Sigmoid colon (tissue), 6 donors: ENCODE measurements at regions not wholly inside any gene's neighbourhood (a gene's known extent, or its start where the extent isn't known, plus 50 kb on each side); places are given as distances from the start of the nearest gene placed in this dataset.

Source experiments
- DNase-seq: peaks from one replicate; pipeline ENCODE4 v3.0.0-alpha.2; 2019
- H3K27ac ChIP-seq, 4 donors: fragments of 200-600 bp; sonication (generic); one replicate each; pipeline ENCODE4 v1.5.1; 2016 to 2019; ENCODE audit warnings: mild to moderate bottlenecking in 1 of 4
- H3K27me3 ChIP-seq, 3 donors: fragments of 200-600 bp; sonication (generic); one replicate each; pipeline ENCODE4 v1.5.1; 2019; ENCODE audit warnings: mild to moderate bottlenecking in 1 of 3
- H3K36me3 ChIP-seq, 4 donors: fragments of 200-600 bp; sonication (generic); one replicate each; pipeline ENCODE4 v1.5.1; 2016 to 2019
- H3K4me1 ChIP-seq, 4 donors: fragments of 200-600 bp; sonication (generic); one replicate each; pipeline ENCODE4 v1.5.1; 2017 to 2019
- H3K4me3 ChIP-seq, 4 donors: fragments of 200-600 bp; sonication (generic); one replicate each; pipeline ENCODE4 v1.5.1; 2017 to 2019; ENCODE audit warnings: mild to moderate bottlenecking in 2 of 4, moderate library complexity in 1 of 4
- H3K9me3 ChIP-seq, 4 donors: fragments of 200-600 bp in 3 of 4; sonication (generic) in 3 of 4; one replicate each; pipeline versions ENCODE4 v1.5.1 to v1.6.1; 2013 to 2019
- EP300 ChIP-seq, 4 donors: sonication (generic); formaldehyde crosslinking; IDR thresholded peaks; one replicate each; pipeline ENCODE4 v1.6.1; 2017; ENCODE audit warnings: antibody characterized with exemption in 4 of 4
- POLR2A ChIP-seq, 2 donors: fragments of 450-650 bp; IDR thresholded peaks; one replicate each; pipeline ENCODE4 v1.6.1; 2016; ENCODE audit warnings: antibody characterized with exemption in 2 of 2, mild to moderate bottlenecking in 2 of 2, moderate library complexity in 2 of 2
- POLR2AphosphoS5 ChIP-seq, 4 donors: sonication (generic); formaldehyde crosslinking; IDR thresholded peaks; one replicate each; pipeline ENCODE4 v1.6.1; 2017; ENCODE audit warnings: antibody characterized with exemption in 4 of 4
- WGBS, 2 donors: extraction: QIAGEN DNeasy Blood & Tissue Kit; methylation state at CpG; one replicate each; pipeline ENCODE4 v1.1.7; 2013; 5-methylcytosine and 5-hydroxymethylcytosine counted together
- intact Hi-C: fragments of 100-400 bp; cut with DNase I; formaldehyde crosslinking; loops from one replicate; pipeline ENCODE4 v1.15.1; 2023
- TF ChIP-seq, protein P1 (sequence below), 4 experiments: fragments of 450-650 bp in 3 of 4; fragments of 200-600 bp in 1 of 4; IDR thresholded peaks; one replicate each; pipeline ENCODE4 v1.5.1; 2016 to 2019; ENCODE audit warnings: antibody characterized with exemption in 4 of 4, mild to moderate bottlenecking in 3 of 4, moderate library complexity in 2 of 4
- donor health status: healthy with polysubstance abuse.
- donor health status: healthy.

DNA sequence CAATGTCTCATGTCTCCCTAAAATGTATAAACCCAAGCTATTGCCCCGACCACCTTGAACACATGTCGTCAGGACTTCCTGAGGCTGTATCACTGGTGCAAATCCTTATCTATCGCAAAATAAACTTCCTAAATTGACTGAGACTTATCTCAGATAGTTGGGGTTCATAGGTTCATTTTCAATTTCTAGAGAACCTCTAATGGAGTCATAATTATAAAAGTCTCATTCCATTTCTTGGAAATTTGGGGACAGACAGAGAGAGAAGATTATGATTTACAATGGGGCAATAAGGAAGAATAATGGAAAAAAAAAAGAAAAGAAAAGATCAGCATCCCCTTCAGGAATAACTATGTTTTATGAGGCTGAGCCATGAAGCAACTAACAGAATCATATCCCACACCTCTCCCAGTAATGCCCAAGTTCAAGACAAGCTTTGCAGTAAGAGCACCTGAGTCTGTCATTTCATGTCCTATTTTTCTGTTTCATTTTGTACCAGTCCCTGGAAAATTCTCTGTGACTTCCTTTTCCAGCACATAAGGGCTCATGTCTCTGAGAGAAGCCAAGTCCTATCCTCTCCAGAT lies 70.0 kb upstream of the ETS2 start:
- H3K36me3 ChIP-seq = no peaks in the 10 kb centered on the region
- H3K9me3 ChIP-seq = no peaks in the 10 kb centered on the region
- no peak overlapping the region for H3K4me3 ChIP-seq
- 22 to 52% methylated on average over 3 of the region's 3 CpGs for WGBS, 2 donors
- TF ChIP-seq EP300 (IDR thresholded peaks at IDR 0.05) = no peak
- TF ChIP-seq POLR2AphosphoS5 (IDR thresholded peaks at IDR 0.05) = no peak
- TF ChIP-seq POLR2A (IDR thresholded peaks at IDR 0.05) = no peak
- TF ChIP-seq, protein P1, sequence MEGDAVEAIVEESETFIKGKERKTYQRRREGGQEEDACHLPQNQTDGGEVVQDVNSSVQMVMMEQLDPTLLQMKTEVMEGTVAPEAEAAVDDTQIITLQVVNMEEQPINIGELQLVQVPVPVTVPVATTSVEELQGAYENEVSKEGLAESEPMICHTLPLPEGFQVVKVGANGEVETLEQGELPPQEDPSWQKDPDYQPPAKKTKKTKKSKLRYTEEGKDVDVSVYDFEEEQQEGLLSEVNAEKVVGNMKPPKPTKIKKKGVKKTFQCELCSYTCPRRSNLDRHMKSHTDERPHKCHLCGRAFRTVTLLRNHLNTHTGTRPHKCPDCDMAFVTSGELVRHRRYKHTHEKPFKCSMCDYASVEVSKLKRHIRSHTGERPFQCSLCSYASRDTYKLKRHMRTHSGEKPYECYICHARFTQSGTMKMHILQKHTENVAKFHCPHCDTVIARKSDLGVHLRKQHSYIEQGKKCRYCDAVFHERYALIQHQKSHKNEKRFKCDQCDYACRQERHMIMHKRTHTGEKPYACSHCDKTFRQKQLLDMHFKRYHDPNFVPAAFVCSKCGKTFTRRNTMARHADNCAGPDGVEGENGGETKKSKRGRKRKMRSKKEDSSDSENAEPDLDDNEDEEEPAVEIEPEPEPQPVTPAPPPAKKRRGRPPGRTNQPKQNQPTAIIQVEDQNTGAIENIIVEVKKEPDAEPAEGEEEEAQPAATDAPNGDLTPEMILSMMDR (IDR thresholded peaks at IDR 0.05) = no peak
- H3K27me3 ChIP-seq = no peaks in the 10 kb centered on the region
- H3K4me1 ChIP-seq = peaks cover 0 to 9% (median 6%) of the 10 kb centered on the region in 4 donors
- DNase-seq = no peak
- peak overlapping the region in 1 of 4 donors; percentile 18 for H3K27ac ChIP-seq
- intact Hi-C loops = no loop called here

GRCh38 chr21:38740090-38740489 lies 65.6 kb upstream of the ETS2 start:
- no peak for DNase-seq
- TF ChIP-seq EP300 (IDR thresholded peaks at IDR 0.05) (no peak), POLR2AphosphoS5 (IDR thresholded peaks at IDR 0.05) (no peak), POLR2A (IDR thresholded peaks at IDR 0.05) (no peak)
- TF ChIP-seq, protein P1 (IDR thresholded peaks at IDR 0.05) = no peak
- H3K27ac ChIP-seq = no peak overlapping the region
- H3K4me3 ChIP-seq = no peak overlapping the region
- intact Hi-C loops = no loop called here
- 9 to 27% methylated on average over 3 of the region's 3 CpGs for WGBS, 2 donors
- H3K4me1 ChIP-seq = no peaks in the 10 kb centered on the region
- H3K27me3 ChIP-seq = no peaks in the 10 kb centered on the region
- H3K36me3 ChIP-seq = no peaks in the 10 kb centered on the region
- H3K9me3 ChIP-seq = no peaks in the 10 kb centered on the region

DNA sequence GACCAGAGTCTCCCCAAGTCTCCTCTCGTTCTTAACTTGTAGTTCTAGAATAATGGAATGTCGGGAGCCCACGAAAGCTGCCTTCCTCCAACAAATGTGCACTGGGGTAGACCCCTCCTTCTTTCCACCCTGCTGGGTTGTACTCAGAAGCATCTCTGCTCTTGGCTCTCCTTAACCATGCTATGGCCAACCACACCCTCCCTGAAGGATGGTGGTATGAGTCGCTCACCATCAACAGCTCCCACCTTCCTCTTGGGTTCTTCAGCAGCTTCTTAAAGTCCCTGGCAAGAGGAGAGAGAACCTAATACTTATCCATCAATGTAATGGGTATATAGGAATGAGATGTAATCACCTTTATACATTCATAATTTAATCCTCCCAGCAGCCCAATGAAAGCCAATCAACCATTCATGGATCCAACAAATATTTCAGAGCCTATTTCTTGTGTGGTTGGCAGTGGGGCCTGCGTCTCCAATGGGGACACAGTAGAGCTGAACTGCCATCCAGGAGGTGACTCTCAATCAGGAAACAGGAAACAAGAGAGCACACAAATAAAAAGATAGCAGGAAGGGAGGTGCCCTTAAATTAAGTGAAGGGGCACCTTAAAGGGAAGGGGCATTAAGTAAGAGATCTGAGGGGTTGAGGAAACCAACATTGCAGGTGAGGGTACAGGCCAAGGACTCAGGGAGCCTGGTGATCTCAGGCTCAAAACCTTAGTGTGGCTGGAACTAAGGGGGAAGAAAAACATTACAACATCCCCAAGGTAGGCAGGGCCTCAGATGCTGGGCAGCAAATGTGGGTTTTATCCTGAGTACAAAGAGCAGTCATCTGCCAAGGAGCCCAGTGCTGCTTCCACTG lies 64.4 kb upstream of the ETS2 start:
- WGBS, 2 donors = 86 to 91% methylated on average over 5 of the region's 5 CpGs
- intact Hi-C loops = no loop called here

GRCh38 chr21:38741950-38742256 lies 63.8 kb upstream of the ETS2 start:
- TF ChIP-seq, protein P1 (IDR thresholded peaks at IDR 0.05) = no peak
- TF ChIP-seq POLR2AphosphoS5 (IDR thresholded peaks at IDR 0.05) (no peak), POLR2A (IDR thresholded peaks at IDR 0.05) (no peak), EP300 (IDR thresholded peaks at IDR 0.05) (no peak)
- intact Hi-C loops = no loop called here
- Histone ChIP-seq H3K27ac (no peak overlapping the region), H3K9me3 (no peaks in the 10 kb centered on the region), H3K4me3 (no peak overlapping the region), H3K4me1 (no peaks in the 10 kb centered on the region), H3K36me3 (no peaks in the 10 kb centered on the region), H3K27me3 (no peaks in the 10 kb centered on the region)
- WGBS, 2 donors = 18 to 63% methylated on average over 5 of the region's 5 CpGs
- no peak for DNase-seq

More for the DNA sequence above, 64.4 kb upstream of the ETS2 start:
- no peak for TF ChIP-seq EP300 (IDR thresholded peaks at IDR 0.05)
- TF ChIP-seq POLR2A (IDR thresholded peaks at IDR 0.05) = no peak
- TF ChIP-seq, protein P1 (IDR thresholded peaks at IDR 0.05) = no peak
- TF ChIP-seq POLR2AphosphoS5 (IDR thresholded peaks at IDR 0.05) = no peak
- H3K9me3 ChIP-seq = no peaks in the 10 kb centered on the region
- DNase-seq = no peak
- H3K4me1 ChIP-seq = no peaks in the 10 kb centered on the region
- no peaks in the 10 kb centered on the region for H3K36me3 ChIP-seq
- no peak overlapping the region for H3K4me3 ChIP-seq
- H3K27me3 ChIP-seq = no peaks in the 10 kb centered on the region
- H3K27ac ChIP-seq = no peak overlapping the region
